GM12878 (cell line): ENCODE measurements at regions not wholly inside any gene's neighbourhood (a gene's known extent, or its start where the extent isn't known, plus 50 kb on each side); places are given as distances from the start of the nearest gene placed in this dataset.

Experiments
- ATAC-seq: fragments of 200-7000 bp; cut with Tn5 transposase; 3 replicates; pipeline ENCODE4 v1.9.1; 2020; ENCODE audit warnings: mild to moderate bottlenecking, moderate library complexity
- BruUV-seq: library from RNA; stranded (reverse); fragments of 400-500 nt; replicated peaks from 2 replicates; lab custom pipeline; 2021; lab: Mats Ljungman, UMichigan
- CTCF ChIA-PET: fragments of 300-600 bp; sonication (Branson Sonifier 250); formaldehyde crosslinking; extraction: SDS; loops from one replicate; lab custom pipeline; 2021; ENCODE audit warnings: inconsistent platforms; lab: Yijun Ruan, JAX
- POLR2A ChIA-PET: fragments of 350-600 bp; formaldehyde crosslinking; extraction: SDS; loops from one replicate; lab custom pipeline; 2021; ENCODE audit warnings: inconsistent platforms; lab: Charles Lee
- RAD21 ChIA-PET: fragments of 300-600 bp; sonication (Branson Sonifier 250); formaldehyde crosslinking; loops from one replicate; lab custom pipeline; 2023; ENCODE audit warnings: antibody characterized with exemption; ENCODE audit not compliant: unreplicated experiment; lab: Charles Lee
- SMC1A ChIA-PET: fragments of 300-600 bp; sonication (Branson Sonifier 250); formaldehyde crosslinking; loops from one replicate; lab custom pipeline; 2023; ENCODE audit not compliant: unreplicated experiment, uncharacterized antibody; lab: Charles Lee
- DNase-seq: peaks from one replicate; pipeline ENCODE4 v3.0.0-alpha.2; 2011; ENCODE audit warnings: low read depth, low spot score
- FAIRE-seq: peaks from 3 replicates; lab custom pipeline; 2011; peaks lifted over from hg19 to GRCh38; lab: Jason Lieb, UNC
- H2AFZ ChIP-seq: 2 replicates; pipeline ENCODE4 v1.6.0; 2011; ENCODE audit warnings: low read depth, low read length, control low read depth; ENCODE audit not compliant: control insufficient read depth
- H3K27ac ChIP-seq: 2 replicates; pipeline ENCODE4 v1.5.1; 2011; ENCODE audit warnings: control low read depth; ENCODE audit not compliant: control insufficient read depth, insufficient read depth
- H3K27me3 ChIP-seq, 2 experiments: replicated peaks in 1 of 2; 2 replicates each; pipeline versions ENCODE4 v1.6.0 to v1.6.1; 2011; ENCODE audit warnings: low read length in 1 of 2; ENCODE audit not compliant: control insufficient read depth in 2 of 2, insufficient read depth in 2 of 2
- H3K36me3 ChIP-seq, 2 experiments: 2 replicates each; pipeline ENCODE4 v1.5.1; 2011; ENCODE audit warnings: low read length in 1 of 2; ENCODE audit not compliant: control insufficient read depth in 2 of 2, insufficient read depth in 2 of 2
- H3K4me1 ChIP-seq: 2 replicates; pipeline ENCODE4 v1.6.1; 2011; ENCODE audit warnings: mild to moderate bottlenecking, low read length, moderate library complexity, mixed read lengths; ENCODE audit not compliant: control insufficient read depth, insufficient read depth
- H3K4me2 ChIP-seq: 2 replicates; pipeline ENCODE4 v1.6.0; 2011; ENCODE audit warnings: control low read depth; ENCODE audit not compliant: control insufficient read depth, insufficient read depth
- H3K4me3 ChIP-seq: fragments of 200-600 bp; sonication (generic); 2 replicates; pipeline ENCODE4 v1.5.1; 2016
- H3K79me2 ChIP-seq: 2 replicates; pipeline ENCODE4 v1.6.0; 2011; ENCODE audit warnings: low read length; ENCODE audit not compliant: control insufficient read depth, insufficient read depth
- H3K9ac ChIP-seq: 2 replicates; pipeline ENCODE4 v1.8.0; 2011; ENCODE audit warnings: low read length, control low read depth, mixed read lengths; ENCODE audit not compliant: control insufficient read depth, insufficient read depth
- H3K9me3 ChIP-seq: replicated peaks from 3 replicates; pipeline ENCODE4 v1.5.1; 2011; ENCODE audit warnings: mild to moderate bottlenecking, low read length; ENCODE audit not compliant: control insufficient read depth, insufficient read depth
- H4K20me1 ChIP-seq: 2 replicates; pipeline ENCODE4 v1.6.0; 2011; ENCODE audit not compliant: control insufficient read depth, insufficient read depth
- ATF7 ChIP-seq: fragments of 450-650 bp; IDR thresholded peaks from 2 replicates; pipeline ENCODE4 v1.6.1; 2016; ENCODE audit warnings: low read depth, mild to moderate bottlenecking
- DPF2 ChIP-seq: fragments of 450-650 bp; IDR thresholded peaks from 2 replicates; pipeline ENCODE4 v1.6.1; 2017; ENCODE audit warnings: mild to moderate bottlenecking
- FOXK2 ChIP-seq: fragments of 450-650 bp; IDR thresholded peaks from 2 replicates; pipeline ENCODE4 v1.6.1; 2017; ENCODE audit warnings: mild to moderate bottlenecking, moderate library complexity
- GABPA ChIP-seq: IDR thresholded peaks from 2 replicates; pipeline ENCODE4 v1.6.1; 2014; ENCODE audit warnings: antibody characterized with exemption, low read depth, mild to moderate bottlenecking, inconsistent platforms
- GATAD2B ChIP-seq: fragments of 450-650 bp; conservative IDR thresholded peaks from 2 replicates; pipeline ENCODE4 v1.6.1; 2017; ENCODE audit warnings: low read depth, mild to moderate bottlenecking, moderate library complexity
- HDGF ChIP-seq: fragments of 450-650 bp; IDR thresholded peaks from 2 replicates; pipeline ENCODE4 v1.6.1; 2016; ENCODE audit warnings: antibody characterized with exemption
- HSF1 ChIP-seq: fragments of 150-350 bp; IDR thresholded peaks from 2 replicates; pipeline ENCODE4 v1.6.1; 2014; ENCODE audit warnings: mild to moderate bottlenecking, low read depth, low read length
- IRF3 ChIP-seq: fragments of 450-650 bp; IDR thresholded peaks from 2 replicates; pipeline ENCODE4 v1.6.1; 2014; ENCODE audit warnings: mild to moderate bottlenecking
- NR2C2 ChIP-seq: IDR thresholded peaks from 2 replicates; pipeline ENCODE4 v1.6.1; 2011; ENCODE audit warnings: borderline replicate concordance, low read depth; ENCODE audit not compliant: control insufficient read depth, insufficient read length
- POLR2AphosphoS5 ChIP-seq: IDR thresholded peaks from 2 replicates; pipeline ENCODE4 v1.6.1; 2011; ENCODE audit warnings: mild to moderate bottlenecking, low read length, inconsistent platforms
- RB1 ChIP-seq: fragments of 450-650 bp; formaldehyde crosslinking; IDR thresholded peaks from 2 replicates; pipeline ENCODE4 v1.6.1; 2017; ENCODE audit warnings: mild to moderate bottlenecking, borderline replicate concordance
- TCF3 ChIP-seq: IDR thresholded peaks from 2 replicates; pipeline ENCODE4 v1.6.1; 2012; ENCODE audit warnings: low read depth, mild to moderate bottlenecking, low read length, borderline replicate concordance; ENCODE audit not compliant: insufficient read depth
- WGBS: methylation state at CpG from one replicate; pipeline ENCODE4 v1.1.6; 2016; ENCODE audit warnings: low lambda C conversion rate; ENCODE audit not compliant: insufficient replicate concordance, insufficient coverage; ENCODE audit errors: missing lambda C conversion rate; 5-methylcytosine and 5-hydroxymethylcytosine counted together
- in situ Hi-C: fragments of 300-500 bp; cut with MboI; formaldehyde crosslinking; loops from 9 replicates; pipeline ENCODE4 v1.14.3; 2018; ENCODE audit warnings: mixed read lengths
- intact Hi-C: fragments of 100-400 bp; cut with micrococcal nuclease; formaldehyde crosslinking; loops from one replicate; pipeline ENCODE4 v1.14.2; 2022; ENCODE audit not compliant: unreplicated experiment

DNA sequence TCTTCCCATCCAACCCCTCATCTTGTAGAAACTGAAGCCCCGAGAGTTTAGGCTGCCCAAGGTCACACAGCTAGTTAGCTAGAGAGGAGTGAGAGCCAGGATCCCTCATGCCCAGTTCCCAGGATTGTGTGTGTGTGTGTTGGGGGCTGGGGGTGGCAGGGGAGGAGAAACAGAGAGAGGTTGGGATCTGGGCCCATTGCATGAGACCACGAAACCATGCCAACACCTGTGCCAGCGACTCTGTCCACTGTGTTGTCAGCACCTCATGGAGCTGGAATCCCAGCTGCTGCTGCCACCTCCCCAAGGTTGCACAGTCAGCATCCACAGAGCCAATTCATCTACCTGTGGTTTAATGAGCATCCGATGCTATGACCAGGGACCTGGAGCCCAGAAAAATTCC, 115.4 kb upstream of the ZC3H12A start:
- 38% methylated on average over 4 of the region's 4 CpGs for WGBS
- ChIA-PET POLR2A (no interaction called here), RAD21 (no interaction called here), SMC1A (no interaction called here)
- no TSS peak for BruUV-seq
- no peak for DNase-seq
- no peak for ATAC-seq
- in situ Hi-C loops = no loop called here
- intact Hi-C loops = no loop called here
- Histone ChIP-seq H3K27ac (no peak overlapping the region), H3K9me3 (no peaks in the 10 kb centered on the region), H3K79me2 (no peaks in the 10 kb centered on the region), H3K4me2 (no peak overlapping the region), H2AFZ (no peak overlapping the region)
- TF ChIP-seq HDGF (no peak), TCF3 (no peak), POLR2AphosphoS5 (no peak), DPF2 (no peak), HSF1 (no peak), RB1 (no peak), GABPA (no peak), IRF3 (no peak), FOXK2 (no peak), ATF7 (no peak), NR2C2 (no peak), GATAD2B (no peak)
- TF ChIP-seq, all 136 proteins: peak for 0
- Histone ChIP-seq H3K4me1 (no peaks in the 10 kb centered on the region), H3K9ac (no peak overlapping the region), H3K4me3 (no peak overlapping the region), H3K27me3 (peaks cover 0 to 4% of the 10 kb centered on the region in 2 experiments; a peak in 3 of 4 replicates), H3K36me3 (no peaks in the 10 kb centered on the region), H4K20me1 (no peaks in the 10 kb centered on the region)
- CTCF ChIA-PET = no interaction called here
- FAIRE-seq = no peak
